Epithelial cell of proximal tubule (primary cell): ENCODE measurements at regions not wholly inside any gene's neighbourhood (a gene's known extent, or its start where the extent isn't known, plus 50 kb on each side); places are given as distances from the start of the nearest gene placed in this dataset.

ENCODE experiments used
- DNase-seq: peaks from one replicate; pipeline ENCODE4 v3.0.0-alpha.2; 2011; ENCODE audit warnings: low read depth
- H3K4me3 ChIP-seq: 2 replicates; pipeline ENCODE4 v1.5.1; 2011; ENCODE audit warnings: low read depth, mild to moderate bottlenecking, low read length
- CTCF ChIP-seq: conservative IDR thresholded peaks from 2 replicates; pipeline ENCODE4 v1.5.1; 2012; ENCODE audit warnings: low read depth, mild to moderate bottlenecking, low read length

GRCh38 chr3:153574445-153574844 lies 412.4 kb downstream of the RAP2B start:
- TF ChIP-seq CTCF: no peak
- DNase-seq: no peak
- H3K4me3 ChIP-seq: no peak overlapping the region

- no peak overlapping the region for H3K4me3 ChIP-seq
- no peak for TF ChIP-seq CTCF
- no peak for DNase-seq
Measured at GRCh38 chr3:153577059-153577736, 415.2 kb downstream of the RAP2B start.

- DNase-seq: no peak
- TF ChIP-seq CTCF: no peak
- no peak overlapping the region for H3K4me3 ChIP-seq
Measured at GRCh38 chr3:153578046-153578445, 416.0 kb downstream of the RAP2B start.

- TF ChIP-seq CTCF: no peak
- DNase-seq: no peak
- H3K4me3 ChIP-seq: no peak overlapping the region
Measured at GRCh38 chr3:153590051-153590450, 428.0 kb downstream of the RAP2B start.

- TF ChIP-seq CTCF: no peak
- H3K4me3 ChIP-seq: no peak overlapping the region
- DNase-seq: no peak
Measured at GRCh38 chr3:153591561-153592245, 429.7 kb downstream of the RAP2B start.

- peak; percentile 92 for TF ChIP-seq CTCF
- no peak for DNase-seq
- no peak overlapping the region for H3K4me3 ChIP-seq
Measured at GRCh38 chr3:153595186-153595815, 433.3 kb downstream of the RAP2B start.
